ENCODE measurements at regions not wholly inside any gene's neighbourhood (a gene's known extent, or its start where the extent isn't known, plus 50 kb on each side); places are given as distances from the start of the nearest gene placed in this dataset.

DNA sequence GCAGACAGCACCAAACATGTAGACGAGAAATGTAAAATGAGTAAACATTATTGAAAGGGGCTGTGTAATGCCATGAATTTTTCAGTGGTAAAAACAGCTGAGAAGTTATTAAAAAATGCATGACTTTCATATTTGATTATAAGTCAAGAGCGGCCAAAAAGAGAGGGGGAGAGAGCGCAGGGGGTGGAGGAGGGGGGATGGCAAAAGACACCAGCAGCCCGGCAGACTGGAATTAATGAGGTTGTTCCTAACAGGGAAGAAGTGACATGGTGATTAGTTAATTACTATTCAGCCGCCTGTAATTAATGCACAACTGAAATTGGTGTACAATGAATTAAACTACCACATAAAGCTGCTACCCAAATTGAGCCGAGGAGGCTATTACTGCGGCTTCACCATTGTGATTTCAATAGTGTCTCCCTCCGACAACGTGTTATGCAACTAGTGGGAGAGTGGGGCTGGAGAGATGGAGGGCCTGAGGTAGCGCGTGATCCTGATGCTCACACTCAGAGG is 89.1 kb upstream of the VSTM2B start:
- DNase-seq (ENCODE audit: low read depth, low spot score) (no peak), ATAC-seq (no peak)
- TF ChIP-seq SIN3A (IDR thresholded peaks at IDR 0.05; ENCODE audit: borderline replicate concordance, insufficient read depth, low read depth, low read length), result no peak
- TF ChIP-seq TCF7L2 (IDR thresholded peaks at IDR 0.05; ENCODE audit: low read depth, low read length), result no peak
- TF ChIP-seq POLR2AphosphoS5 (IDR thresholded peaks at IDR 0.05; ENCODE audit: low read depth, low read length), result no peak
- TF ChIP-seq CTCF (IDR thresholded peaks at IDR 0.05), result no peak
- no peak for TF ChIP-seq REST (IDR thresholded peaks at IDR 0.05; ENCODE audit: insufficient read depth in 1 of 2, low read depth in 2 of 2, low read length in 1 of 2)
- in situ Hi-C loops (cut with HindIII; ENCODE audit: low pct_unique_long_range_greater_than_20kb, low sequenced_read_pairs) (no loop called here), intact Hi-C loops (cut with micrococcal nuclease; ENCODE audit: unreplicated experiment) (no loop called here)
- no peak overlapping the region for H3K4me3 ChIP-seq (ENCODE audit: low read depth in 2 of 2, low read length in 2 of 2)
- BruUV-seq (replicated peaks), result no TSS peak
- no peaks in the 10 kb centered on the region for H3K9me3 ChIP-seq (ENCODE audit: control insufficient read depth, insufficient read depth, low read depth, low read length)
- H3K27ac ChIP-seq (ENCODE audit: low read length), result no peak overlapping the region
- no peaks in the 10 kb centered on the region for H3K4me1 ChIP-seq (ENCODE audit: control insufficient read depth, insufficient read depth, low read length)
- CTCF ChIA-PET, result interaction anchor here (0.6 kb wide), 1 partner anchor 531 kb away, joined by 3 read pairs; no protein-coding TSS in a partner anchor
- POLR2A ChIA-PET, result interaction anchor here (0.6 kb wide), 1 partner anchor 9 kb away, joined by 7 read pairs; no protein-coding TSS in a partner anchor
- H3K36me3 ChIP-seq (ENCODE audit: control insufficient read depth, insufficient read depth, low read length), result no peaks in the 10 kb centered on the region
- H3K27me3 ChIP-seq (ENCODE audit: control insufficient read depth, insufficient read depth, low read length), result no peaks in the 10 kb centered on the region

DNA sequence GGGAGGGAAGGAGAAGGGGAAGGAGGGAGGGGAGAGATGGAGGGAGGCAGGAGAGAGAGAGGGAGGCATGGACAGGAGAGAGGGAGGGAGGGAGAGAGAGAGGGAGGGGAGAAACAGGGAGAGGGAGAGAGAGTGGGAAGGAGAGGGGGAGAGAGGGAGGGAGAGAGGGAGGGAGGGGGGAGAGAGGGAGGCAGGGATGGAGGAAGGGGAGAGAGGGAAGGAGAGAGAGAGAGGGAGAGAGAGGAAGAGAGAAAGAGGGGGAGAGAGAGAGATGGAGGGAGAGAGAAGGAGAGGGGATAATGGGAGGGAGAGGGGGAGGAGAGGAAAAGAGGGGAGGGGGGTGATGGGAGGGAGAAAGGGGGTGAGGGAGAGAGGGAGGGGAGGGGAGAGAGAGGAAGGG is 86.8 kb upstream of the VSTM2B start:
- CTCF ChIA-PET, result no interaction called here
- no TSS peak for BruUV-seq (replicated peaks)
- TF ChIP-seq CTCF (IDR thresholded peaks at IDR 0.05), result no peak
- no peak for TF ChIP-seq SIN3A (IDR thresholded peaks at IDR 0.05; ENCODE audit: borderline replicate concordance, insufficient read depth, low read depth, low read length)
- Histone ChIP-seq H3K9me3 (ENCODE audit: control insufficient read depth, insufficient read depth, low read depth, low read length) (no peaks in the 10 kb centered on the region), H3K27me3 (ENCODE audit: control insufficient read depth, insufficient read depth, low read length) (no peaks in the 10 kb centered on the region; the same call in 1 of the 2 replicates), H3K4me3 (ENCODE audit: low read depth in 2 of 2, low read length in 2 of 2) (no peak overlapping the region), H3K36me3 (ENCODE audit: control insufficient read depth, insufficient read depth, low read length) (no peaks in the 10 kb centered on the region), H3K4me1 (ENCODE audit: control insufficient read depth, insufficient read depth, low read length) (no peaks in the 10 kb centered on the region), H3K27ac (ENCODE audit: low read length) (no peak overlapping the region)
- ATAC-seq, result no peak
- in situ Hi-C loops (cut with HindIII; ENCODE audit: low pct_unique_long_range_greater_than_20kb, low sequenced_read_pairs) (no loop called here), intact Hi-C loops (cut with micrococcal nuclease; ENCODE audit: unreplicated experiment) (no loop called here)
- DNase-seq (ENCODE audit: low read depth, low spot score), result no peak
- POLR2A ChIA-PET, result no interaction called here
